Tibial nerve (tissue), 4 donors: ENCODE measurements at regions not wholly inside any gene's neighbourhood (a gene's known extent, or its start where the extent isn't known, plus 50 kb on each side); places are given as distances from the start of the nearest gene placed in this dataset.

Experiments
- EP300 ChIP-seq, 2 donors: sonication (generic); formaldehyde crosslinking; IDR thresholded peaks; one replicate each; pipeline ENCODE4 v1.6.1; 2017; ENCODE audit warnings: antibody characterized with exemption in 2 of 2, mild to moderate bottlenecking in 1 of 2
- POLR2A ChIP-seq, 2 donors: fragments of 450-650 bp; IDR thresholded peaks; one replicate each; pipeline ENCODE4 v1.6.1; 2017; ENCODE audit warnings: antibody characterized with exemption in 2 of 2, mild to moderate bottlenecking in 2 of 2, moderate library complexity in 2 of 2
- TF ChIP-seq, protein P1 (sequence below), 5 experiments: fragments of 200-600 bp in 3 of 5; fragments of 450-650 bp in 2 of 5; sonication (generic) in 3 of 5; IDR thresholded peaks; one replicate each; pipeline ENCODE4 v1.5.1; 2016 to 2019; ENCODE audit warnings: antibody characterized with exemption in 5 of 5, mild to moderate bottlenecking in 3 of 5, moderate library complexity in 2 of 5

DNA sequence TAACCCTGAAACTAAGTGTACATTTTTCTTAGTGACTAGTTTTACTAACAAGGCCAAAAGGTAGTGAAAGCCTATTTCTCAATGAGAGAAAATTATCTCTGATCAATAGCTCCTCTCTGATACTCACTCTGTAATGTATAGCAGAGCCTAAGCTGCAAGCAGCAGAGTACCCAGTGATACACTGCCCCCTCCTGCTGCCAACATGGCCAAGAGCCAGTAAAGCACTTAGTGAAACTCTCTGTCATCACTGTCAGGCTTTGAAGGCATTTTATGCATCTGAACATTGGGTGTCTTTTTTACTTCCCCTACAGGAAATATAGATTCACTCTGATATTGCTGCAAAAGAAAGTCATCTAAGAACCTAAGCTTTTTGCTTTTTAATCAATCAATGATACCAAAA is 784.1 kb upstream of the CDH7 start:
- TF ChIP-seq, protein P1, sequence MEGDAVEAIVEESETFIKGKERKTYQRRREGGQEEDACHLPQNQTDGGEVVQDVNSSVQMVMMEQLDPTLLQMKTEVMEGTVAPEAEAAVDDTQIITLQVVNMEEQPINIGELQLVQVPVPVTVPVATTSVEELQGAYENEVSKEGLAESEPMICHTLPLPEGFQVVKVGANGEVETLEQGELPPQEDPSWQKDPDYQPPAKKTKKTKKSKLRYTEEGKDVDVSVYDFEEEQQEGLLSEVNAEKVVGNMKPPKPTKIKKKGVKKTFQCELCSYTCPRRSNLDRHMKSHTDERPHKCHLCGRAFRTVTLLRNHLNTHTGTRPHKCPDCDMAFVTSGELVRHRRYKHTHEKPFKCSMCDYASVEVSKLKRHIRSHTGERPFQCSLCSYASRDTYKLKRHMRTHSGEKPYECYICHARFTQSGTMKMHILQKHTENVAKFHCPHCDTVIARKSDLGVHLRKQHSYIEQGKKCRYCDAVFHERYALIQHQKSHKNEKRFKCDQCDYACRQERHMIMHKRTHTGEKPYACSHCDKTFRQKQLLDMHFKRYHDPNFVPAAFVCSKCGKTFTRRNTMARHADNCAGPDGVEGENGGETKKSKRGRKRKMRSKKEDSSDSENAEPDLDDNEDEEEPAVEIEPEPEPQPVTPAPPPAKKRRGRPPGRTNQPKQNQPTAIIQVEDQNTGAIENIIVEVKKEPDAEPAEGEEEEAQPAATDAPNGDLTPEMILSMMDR (IDR thresholded peaks at IDR 0.05): no peak
- TF ChIP-seq POLR2A (IDR thresholded peaks at IDR 0.05): no peak
- no peak for TF ChIP-seq EP300 (IDR thresholded peaks at IDR 0.05)
